C1 segment of cervical spinal cord (tissue), 14 donors: ENCODE measurements at regions not wholly inside any gene's neighbourhood (a gene's known extent, or its start where the extent isn't known, plus 50 kb on each side); places are given as distances from the start of the nearest gene placed in this dataset.

Experiments
- DNase-seq, 14 donors: peaks; one replicate each; lab custom pipeline; 2025; lab: John Stamatoyannopoulos, UW

DNA sequence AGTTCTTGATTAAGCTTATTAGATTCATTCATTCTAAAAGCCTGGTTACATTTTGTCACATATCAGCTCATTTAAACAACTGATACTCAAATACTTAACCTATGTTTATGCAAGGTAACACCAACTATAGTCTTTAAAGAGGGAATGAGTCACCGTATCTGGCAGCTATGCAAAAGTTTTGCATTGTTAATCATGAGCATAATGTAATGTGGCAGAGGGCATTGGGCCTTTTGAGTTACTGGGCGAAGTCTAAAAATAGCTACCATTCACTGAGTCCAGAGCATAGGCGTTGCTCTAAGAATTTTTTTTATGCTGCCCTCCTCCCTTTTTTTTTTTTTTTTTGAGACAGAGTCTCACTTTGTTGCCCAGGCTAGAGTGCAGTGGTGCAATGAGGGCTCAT lies 277.7 kb upstream of the ZNF717 start:
- DNase-seq: no peak

DNA sequence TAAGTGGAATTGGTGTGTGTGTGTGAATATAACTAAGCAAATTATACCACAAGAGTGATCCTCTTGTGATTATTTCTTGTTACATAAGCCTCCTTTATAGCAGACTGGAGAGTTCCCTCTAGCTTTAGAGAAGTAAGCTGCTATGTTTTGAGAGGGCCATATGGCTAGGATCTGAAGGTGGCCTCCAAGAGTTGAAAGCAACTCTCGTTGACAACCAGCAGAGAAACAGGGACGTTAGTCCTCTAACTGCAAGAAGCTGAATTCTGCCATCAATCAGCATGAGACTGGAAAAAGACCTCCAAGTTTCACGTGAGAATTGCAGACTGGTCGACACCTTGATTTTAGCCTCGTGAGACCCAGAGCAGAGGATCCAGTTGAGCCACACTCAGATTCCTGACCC lies 278.5 kb upstream of the ZNF717 start:
- no peak for DNase-seq

DNA sequence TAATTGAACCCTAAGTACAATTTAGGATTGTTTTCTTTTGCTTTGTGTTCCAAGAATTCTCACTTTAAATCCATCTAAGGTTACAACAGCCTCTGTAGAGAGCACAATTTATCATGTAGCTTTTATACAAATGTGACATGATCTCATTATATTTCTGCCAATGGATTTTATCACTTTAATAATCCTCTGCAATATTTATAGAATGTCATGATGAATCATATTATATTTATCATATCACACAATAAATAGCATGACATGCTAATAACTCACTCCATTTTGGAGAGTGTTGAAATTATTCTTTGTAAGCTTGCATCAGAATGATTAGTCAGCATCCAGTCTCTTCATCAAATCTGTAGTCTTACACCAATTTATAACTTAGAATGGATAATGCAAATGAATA lies 280.6 kb upstream of the ZNF717 start:
- DNase-seq: no peak

DNA sequence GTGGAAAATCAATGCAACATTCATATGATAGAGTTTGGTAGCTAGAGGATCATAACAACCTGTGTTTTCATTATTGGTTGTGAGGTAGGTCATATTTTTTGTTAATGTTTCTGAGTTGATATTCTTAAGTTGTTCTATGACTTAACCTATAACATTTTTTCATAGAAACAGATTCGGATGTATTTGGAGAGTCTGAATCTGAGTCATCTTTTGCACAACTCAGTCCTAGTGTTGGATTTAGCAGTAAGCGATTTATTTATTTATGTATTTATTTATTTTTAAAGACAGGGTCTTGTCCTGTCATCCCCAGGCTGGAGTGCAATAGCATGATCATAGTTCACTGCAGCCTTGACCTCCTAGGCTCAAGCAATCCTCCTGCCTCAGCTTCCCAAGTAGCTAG lies 292.8 kb upstream of the ZNF717 start:
- no peak for DNase-seq

DNA sequence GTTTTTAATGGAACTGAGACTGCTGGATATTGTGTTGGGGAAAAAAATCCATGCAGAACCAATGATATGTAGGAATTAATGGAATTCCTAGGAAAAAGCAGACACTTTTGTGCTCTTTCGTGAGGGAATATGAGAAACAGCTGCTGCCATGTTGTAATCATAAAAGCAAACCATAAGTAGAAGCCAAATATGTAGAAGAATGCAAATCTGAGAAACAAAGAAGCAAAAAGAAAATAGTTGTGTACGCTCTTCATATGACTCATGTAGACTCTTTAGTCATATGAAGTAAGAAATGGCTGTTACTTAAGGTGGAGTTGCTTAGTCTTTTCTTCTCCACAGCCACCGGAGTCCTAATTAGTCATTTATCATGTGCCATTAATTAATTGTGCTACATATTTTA lies 298.6 kb upstream of the ZNF717 start:
- no peak for DNase-seq

DNA sequence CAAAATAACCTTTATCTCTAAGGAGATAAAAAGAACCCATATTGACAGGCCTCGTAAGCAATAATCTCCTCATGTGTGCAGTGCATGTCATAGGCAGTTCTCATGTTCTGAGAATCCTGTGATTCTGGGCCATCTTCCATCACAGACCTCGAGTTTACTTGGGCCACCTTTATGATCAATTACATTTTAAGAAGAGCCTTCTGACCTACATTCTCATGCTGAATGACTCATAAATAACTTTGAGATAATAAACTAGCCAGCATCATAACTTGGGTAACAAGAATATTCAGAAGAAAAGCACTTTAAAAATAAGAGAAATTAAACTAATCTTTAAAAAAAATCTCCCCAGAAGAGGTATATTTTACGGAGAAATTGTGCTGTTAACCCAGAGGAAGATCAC lies 310.7 kb upstream of the ZNF717 start:
- no peak for DNase-seq

DNA sequence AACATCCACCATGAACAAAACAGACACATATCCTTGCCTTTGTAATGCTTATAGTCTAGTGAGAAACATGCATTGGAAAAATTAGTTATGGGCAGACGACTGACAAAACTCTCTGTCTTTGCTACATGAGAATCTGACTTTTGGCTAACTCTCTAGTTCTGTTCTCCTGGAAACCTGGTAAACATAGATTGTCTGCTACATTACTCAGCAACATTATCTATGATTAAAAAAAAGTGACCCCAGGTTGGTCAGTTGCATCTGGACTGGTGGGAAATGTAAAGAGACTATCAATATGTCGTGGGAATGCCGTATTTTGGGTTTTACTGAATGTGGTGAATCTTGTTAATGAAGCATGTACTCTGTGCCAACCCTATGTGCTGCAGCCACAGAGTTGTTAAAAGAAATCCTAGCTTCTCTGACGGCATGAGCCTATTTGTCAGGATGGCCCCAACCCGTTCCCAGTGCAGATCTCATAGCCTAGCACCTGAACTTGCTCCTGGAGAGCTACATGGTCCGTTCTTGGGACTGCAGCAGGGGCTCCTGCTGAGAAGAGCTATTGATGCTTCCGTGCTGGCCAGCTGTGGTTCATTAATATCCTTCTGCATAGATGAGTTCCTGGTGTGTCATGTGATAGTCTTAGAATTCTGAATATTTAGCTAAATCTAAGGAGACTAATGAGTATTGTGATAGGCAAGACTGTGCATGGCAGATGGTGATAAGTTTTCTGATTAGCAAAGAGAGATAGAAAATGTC lies 311.7 kb upstream of the ZNF717 start:
- DNase-seq: no peak

DNA sequence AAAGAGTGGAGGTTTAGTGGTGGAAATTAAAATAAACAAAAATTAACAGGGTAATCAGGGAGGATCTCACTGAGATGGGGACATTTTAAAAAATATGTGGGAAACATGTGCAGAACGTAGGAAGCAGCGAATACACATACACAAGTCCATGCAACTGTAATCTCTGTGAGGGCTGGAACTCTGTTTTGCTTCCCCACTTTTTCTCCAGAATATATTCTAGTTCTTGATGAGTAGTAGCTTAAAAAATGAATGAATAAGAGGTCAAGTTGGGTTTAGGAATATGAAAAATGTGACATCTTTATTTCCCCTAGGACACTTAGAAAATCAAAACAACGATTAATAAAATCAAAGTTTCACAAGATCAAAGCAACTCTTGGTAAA lies 312.2 kb upstream of the ZNF717 start:
- no peak for DNase-seq

DNA sequence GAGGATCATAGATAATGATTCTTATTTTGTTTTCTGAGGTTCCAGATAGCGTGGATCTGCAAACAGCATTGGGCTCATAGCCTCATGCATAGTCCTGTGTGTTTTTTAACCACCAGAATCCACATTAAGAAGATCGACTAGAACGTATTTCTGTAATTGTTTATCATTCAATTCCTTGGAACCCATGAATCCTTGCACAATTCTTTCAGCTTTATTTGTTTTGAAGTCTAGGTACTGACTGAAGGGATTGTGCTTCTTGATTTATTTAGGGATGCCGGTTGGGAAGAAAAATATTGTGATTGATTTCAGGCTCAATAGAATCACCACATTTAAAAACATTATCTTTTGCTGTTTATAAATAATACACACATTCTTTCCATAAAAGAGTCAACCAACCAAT lies 314.6 kb upstream of the ZNF717 start:
- DNase-seq: no peak

DNA sequence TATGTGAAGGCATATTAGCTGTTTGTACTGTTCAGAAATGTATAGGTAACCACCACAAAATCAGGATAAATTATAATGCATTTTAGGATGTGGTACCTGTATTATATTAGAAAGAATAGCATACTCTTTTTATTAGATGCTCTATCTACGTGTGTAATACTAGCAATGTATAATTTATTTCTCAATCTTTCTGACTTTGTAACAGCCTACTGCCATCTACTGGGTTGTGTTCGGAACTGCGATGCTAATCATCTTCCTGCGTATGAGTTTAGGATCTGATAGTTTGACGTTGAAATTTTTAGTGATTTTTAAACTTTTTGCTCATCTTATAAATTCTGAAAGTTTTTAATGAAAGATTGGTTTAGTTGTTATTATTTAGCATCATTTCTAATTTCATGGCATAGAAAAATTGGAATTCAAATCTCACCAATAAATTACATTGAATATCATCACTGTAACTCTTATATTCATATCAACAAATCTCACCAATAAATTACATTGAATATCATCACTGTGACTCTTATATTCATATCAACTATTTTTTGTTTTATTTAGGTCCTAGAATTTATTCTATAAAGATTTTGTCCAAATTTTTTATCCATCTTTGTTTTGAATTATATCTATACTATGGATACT lies 322.7 kb upstream of the ZNF717 start:
- no peak for DNase-seq

DNA sequence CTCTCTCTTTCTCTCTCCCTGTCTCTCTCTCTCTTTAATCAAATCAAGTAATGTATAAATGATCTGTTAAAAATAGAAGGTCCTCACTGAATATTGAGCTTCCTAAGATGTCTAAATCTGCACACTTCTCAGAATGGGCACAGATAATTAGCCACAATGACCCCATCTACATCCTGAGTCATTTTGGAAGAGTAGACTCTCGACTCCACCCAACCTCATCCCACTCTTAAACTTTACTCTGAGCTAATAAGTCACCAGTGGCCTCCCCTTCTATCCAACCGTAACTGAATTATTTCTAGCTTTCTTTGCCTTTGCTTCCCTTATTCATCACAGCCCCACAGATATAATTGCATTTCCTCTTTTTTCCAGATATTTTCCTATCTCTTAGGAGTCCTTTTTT lies 326.5 kb upstream of the ZNF717 start:
- no peak for DNase-seq

DNA sequence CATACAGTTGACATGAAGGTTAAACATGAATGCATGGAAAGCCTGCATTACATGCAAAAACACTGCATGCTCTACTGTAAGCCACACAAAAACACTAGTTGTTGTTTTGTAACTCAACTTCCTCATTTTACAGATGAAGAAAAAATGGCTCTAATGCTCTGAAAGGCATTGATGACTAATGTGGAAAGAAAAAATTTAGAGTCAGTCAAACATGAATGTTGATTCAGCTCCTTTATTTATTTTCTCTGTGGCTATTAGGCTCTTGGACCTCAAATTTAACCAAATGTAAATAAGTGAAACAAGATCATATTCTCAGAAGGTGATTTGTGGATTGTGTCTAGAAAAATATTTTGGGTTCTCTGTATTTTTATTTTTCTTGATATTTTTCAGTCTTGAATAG lies 336.7 kb upstream of the ZNF717 start:
- DNase-seq: no peak

DNA sequence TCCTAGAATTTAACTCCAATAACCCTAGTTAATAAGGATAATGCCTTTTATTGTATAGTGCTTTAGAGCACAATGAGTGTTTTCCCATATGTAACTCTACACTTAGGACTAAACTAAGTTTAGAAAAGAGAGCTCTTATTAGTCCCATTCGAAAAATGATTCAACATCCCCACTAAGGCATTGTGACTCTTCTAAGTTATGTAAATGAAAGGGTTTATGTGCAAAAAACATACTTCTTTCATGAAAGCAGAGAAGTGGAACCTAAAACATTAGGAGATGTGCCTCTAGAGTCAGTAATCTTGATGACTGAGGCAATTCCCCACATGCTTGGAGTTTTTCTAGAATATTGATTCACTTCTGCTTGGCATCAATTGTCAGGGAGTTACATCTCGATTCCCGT lies 344.1 kb upstream of the ZNF717 start:
- DNase-seq: no peak

DNA sequence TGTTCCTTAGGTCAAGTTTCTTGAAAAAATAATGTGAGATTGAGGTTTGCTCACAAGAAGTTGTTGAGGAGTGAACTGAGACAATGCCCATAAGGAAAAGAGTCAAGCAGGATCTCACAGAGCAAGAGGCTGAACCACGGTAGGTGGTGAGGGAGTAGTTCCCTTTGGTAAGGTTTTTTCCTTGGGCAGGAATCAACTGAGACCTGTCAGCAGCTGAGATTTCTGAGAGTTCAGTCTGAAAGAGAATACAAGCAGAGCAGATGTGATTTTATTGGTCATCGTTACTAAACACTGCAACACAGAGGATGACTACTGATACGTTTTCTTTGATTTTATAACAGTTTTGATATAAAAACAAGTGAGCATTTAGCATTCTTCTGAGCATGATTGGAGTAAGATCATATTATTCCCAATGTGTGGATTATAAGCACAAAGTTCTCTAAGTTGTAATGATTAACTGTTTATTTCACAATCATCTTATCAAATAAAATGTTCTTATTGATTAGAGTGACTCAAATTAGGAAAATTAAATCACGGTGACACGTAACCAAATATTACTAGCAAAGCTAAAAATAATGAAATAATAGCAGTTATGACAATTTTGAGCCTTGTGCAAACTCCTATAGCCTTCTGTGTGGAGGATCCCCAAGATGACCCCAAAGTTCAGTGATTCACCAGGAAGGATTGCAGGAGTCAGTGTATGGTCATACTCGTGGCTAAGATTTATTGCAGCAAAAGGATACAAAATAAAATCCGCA lies 346.2 kb upstream of the ZNF717 start:
- no peak for DNase-seq

DNA sequence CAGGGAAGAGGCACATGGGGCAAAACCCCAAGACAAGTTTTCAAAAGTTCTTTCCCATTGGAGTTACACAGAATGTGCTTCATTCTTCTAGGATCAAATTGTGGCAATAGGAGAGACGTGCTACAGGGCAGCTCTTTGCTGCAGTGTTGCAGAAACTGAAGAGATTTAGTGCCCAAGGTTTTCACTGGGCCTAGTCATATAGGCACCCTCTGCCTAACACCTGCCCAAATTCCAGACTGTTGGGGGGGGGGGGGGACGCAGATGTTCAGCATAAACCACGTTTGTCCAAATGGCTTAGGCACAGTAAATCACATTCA lies 346.8 kb upstream of the ZNF717 start:
- no peak for DNase-seq

DNA sequence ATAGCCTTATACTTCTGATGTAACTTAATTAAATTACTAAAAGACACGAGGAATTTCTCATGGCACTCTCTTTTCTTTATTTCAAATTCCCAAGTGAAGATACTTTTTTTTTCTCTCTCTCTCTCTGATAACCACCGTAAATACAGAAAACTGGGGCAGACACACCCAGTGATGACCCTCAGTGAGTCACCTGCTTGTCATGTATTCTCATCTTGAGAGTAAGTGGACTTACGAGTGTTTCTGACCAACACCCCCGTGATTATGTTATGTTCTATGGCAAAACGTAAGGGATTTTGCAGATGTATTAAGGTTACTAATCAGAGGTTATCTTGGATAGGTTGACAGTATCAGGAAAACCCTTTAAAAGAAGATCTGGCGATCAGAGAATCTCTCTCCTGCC lies 348.8 kb upstream of the ZNF717 start:
- no peak for DNase-seq

DNA sequence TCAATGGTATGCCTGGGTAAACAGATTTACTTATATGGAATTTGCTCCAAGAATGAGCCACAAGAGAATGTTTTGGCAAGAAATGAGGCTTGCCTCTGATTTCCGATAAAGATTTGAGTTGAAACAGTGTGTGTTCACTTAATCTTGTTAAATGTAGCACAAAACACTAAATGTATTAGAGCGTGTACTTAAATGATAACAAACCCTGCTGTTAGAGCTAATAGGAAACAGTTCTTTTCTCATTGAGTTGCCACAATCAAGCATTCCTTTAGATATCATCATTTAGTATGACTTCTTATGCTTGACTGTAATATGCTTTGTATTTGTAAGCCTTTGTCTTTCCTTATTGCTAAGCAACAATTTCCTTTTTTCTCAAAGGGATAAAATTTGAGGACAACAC lies 353.6 kb upstream of the ZNF717 start:
- no peak for DNase-seq

DNA sequence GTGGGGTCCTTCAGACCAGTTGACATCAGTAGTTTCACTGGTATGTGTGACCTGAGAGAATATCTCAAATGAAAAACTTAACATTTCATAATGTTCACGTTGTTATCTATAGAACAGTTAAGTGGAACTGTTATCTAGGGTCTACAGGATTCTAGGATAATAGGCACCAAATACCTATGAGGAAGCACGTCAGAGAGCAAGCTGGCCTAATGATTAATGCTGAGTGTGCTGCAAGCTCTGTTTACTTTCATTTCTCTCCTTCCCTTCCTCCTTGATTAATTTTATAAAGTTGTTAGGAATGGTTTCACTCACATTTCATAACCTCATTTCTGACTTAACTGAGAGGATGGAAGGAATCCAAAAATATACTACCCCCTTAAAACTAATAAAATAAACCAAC lies 362.5 kb upstream of the ZNF717 start:
- no peak for DNase-seq

DNA sequence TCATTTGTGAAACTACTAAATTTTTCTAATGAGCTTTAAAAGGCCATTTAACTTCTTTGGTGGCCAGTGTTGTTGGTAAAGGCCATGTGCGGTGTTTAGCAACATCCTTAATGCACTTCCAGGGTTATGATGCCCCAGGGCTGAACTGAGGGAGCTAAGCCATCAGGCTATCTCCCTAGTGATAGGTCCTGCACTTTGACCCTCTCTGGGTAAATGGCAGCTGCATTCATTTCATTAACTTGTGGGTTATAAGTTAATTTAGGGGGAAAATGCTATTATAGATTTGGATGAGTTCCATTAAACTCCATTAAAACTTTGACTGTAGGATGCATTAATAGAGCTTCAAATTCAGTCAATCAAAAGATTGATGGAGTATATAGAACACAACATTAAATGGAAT lies 366.7 kb upstream of the ZNF717 start:
- DNase-seq: no peak

DNA sequence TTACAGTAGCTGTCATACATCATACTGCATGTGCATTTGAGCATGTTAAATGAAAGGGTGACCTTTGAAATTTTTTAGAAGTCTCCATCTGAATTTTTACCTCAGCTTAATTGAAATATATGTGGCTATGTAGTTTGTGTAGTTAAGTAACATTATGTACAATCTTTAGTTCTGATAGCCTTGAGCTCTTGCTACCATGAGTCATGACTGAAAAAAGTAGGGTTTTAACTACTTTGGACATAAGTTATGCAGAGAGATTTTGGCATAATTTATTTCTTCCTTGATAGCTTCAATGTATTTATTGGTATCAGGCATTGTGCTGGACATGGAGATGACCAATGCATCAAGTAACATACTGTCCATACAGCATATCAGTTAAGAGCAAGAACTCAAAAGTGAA lies 376.5 kb upstream of the ZNF717 start:
- DNase-seq: no peak

DNA sequence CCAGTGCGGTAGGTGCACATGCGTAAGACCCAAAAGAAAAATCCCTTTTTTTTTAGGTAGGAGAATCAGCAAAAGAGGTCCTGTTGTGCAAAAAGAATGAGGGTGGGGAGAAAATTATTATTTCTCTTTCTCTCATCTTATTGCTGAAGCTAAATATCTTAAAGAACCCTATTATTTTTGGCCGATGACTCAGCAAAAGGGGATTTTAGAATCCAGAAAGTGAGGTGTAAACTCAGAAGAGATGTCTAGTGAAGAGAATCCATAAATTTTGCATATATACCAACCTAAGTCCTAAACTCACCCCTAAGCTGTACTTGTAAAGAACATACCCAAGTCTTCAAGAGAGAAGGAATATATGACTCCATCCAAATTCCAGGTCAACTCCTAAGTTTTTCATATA lies 386.3 kb upstream of the ZNF717 start:
- no peak for DNase-seq

DNA sequence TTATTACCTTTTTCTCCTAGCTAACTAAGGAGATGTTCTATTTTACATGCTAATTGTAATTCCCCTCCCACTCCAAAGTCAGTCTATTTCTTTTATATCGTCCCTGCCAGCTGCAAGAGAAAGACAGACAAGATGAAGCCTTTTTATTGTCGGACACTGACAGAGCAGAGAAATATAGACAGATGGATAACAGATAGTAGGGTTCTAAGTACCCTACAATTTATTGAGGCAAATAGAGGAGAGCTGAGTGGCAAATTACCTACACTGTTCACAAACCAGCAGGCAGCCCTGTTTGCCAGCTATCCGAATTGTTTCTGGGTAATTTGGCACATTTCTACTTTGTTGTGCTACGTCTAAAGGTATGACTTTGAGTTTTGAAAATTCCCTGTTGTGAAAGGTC lies 392.3 kb upstream of the ZNF717 start:
- no peak for DNase-seq

DNA sequence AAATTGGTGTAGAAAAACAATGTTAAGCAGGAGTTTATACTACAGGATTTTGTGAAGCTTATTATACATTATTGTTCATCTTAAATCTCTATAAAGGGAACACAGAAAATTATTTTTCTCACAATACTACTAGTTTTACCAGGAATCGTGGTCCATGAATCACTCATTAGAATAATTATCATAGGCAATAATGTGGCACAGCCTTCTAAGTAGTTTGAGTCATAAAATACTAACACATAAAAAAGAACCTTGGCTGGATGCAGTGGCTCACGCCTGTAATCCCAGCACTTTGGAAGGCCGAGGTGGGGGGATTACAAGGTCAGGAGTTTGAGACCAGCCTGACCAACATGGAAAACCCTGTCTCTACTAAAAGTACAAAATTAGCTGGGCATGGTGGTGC lies 393.1 kb upstream of the ZNF717 start:
- DNase-seq: no peak
